ENCODE measurements at regions not wholly inside any gene's neighbourhood (a gene's known extent, or its start where the extent isn't known, plus 50 kb on each side); places are given as distances from the start of the nearest gene placed in this dataset.

DNA sequence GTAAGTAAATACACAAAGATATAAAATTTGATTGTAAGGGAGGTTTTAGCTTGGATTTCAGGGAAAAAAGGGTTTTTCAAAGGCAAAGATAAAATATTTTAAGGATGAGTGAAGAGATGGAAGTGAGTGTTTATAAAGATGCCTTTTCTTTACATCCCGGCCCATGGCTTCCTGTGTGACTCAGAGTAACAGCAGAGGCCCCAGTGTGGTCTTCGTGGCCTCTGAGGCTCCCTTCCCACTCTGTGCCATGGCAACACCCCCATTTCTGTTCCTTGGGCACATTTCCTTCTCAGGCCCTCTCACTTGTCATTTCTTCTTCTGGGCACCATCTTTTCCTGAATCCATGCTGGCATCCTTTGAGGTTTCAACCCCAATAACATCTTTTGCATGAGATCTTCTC, 92.6 kb upstream of the TMEM18 start:
- TF ChIP-seq, protein P1, sequence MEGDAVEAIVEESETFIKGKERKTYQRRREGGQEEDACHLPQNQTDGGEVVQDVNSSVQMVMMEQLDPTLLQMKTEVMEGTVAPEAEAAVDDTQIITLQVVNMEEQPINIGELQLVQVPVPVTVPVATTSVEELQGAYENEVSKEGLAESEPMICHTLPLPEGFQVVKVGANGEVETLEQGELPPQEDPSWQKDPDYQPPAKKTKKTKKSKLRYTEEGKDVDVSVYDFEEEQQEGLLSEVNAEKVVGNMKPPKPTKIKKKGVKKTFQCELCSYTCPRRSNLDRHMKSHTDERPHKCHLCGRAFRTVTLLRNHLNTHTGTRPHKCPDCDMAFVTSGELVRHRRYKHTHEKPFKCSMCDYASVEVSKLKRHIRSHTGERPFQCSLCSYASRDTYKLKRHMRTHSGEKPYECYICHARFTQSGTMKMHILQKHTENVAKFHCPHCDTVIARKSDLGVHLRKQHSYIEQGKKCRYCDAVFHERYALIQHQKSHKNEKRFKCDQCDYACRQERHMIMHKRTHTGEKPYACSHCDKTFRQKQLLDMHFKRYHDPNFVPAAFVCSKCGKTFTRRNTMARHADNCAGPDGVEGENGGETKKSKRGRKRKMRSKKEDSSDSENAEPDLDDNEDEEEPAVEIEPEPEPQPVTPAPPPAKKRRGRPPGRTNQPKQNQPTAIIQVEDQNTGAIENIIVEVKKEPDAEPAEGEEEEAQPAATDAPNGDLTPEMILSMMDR (IDR thresholded peaks at IDR 0.05; ENCODE audit: insufficient read depth, low read length, missing control alignments), result no peak
- no peak overlapping the region for H3K4me3 ChIP-seq (ENCODE audit: low read depth, low read length)
- no peak for DNase-seq (ENCODE audit: low read depth, low spot score)
- ChIA-PET CTCF (no interaction called here), POLR2A (no interaction called here)

- ChIA-PET CTCF (no interaction called here), POLR2A (no interaction called here)
- no peak overlapping the region for H3K4me3 ChIP-seq (ENCODE audit: low read depth, low read length)
- TF ChIP-seq, protein P1 (IDR thresholded peaks at IDR 0.05; ENCODE audit: insufficient read depth, low read length, missing control alignments), result no peak
- DNase-seq (ENCODE audit: low read depth, low spot score), result no peak
Observed at GRCh38 chr2:768451-768850, 91.2 kb upstream of the TMEM18 start.

- ChIA-PET POLR2A (no interaction called here), CTCF (no interaction called here)
- H3K4me3 ChIP-seq (ENCODE audit: low read depth, low read length), result no peak overlapping the region
- TF ChIP-seq, protein P1 (IDR thresholded peaks at IDR 0.05; ENCODE audit: insufficient read depth, low read length, missing control alignments), result no peak
- no peak for DNase-seq (ENCODE audit: low read depth, low spot score)
Observed at GRCh38 chr2:767944-768343, 90.7 kb upstream of the TMEM18 start.

GRCh38 chr2:767440-767839, 90.2 kb upstream of the TMEM18 start:
- TF ChIP-seq, protein P1 (IDR thresholded peaks at IDR 0.05; ENCODE audit: insufficient read depth, low read length, missing control alignments), result no peak
- POLR2A ChIA-PET, result no interaction called here
- H3K4me3 ChIP-seq (ENCODE audit: low read depth, low read length), result no peak overlapping the region
- DNase-seq (ENCODE audit: low read depth, low spot score), result no peak
- CTCF ChIA-PET, result no interaction called here

DNA sequence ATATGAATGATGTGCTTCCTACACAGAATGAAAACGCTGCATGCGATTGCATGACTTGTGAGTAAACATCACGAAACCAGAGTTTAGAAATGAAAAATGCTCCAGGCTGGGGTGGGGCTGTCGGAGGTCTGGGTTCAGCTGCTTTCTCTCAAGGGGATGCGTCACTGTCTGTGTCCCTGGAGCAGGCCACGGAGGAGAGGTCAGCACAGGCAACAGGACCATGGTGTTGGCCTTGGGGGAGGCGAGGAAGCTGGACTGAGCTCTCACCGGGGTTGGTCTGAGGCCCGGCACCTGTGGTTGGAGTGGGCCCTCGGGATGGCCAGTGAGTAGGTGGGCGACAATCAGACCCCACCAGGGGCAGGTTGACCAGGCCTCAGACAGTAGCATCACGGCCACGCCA, 89.0 kb upstream of the TMEM18 start:
- ChIA-PET POLR2A (no interaction called here), CTCF (no interaction called here)
- no peak overlapping the region for H3K4me3 ChIP-seq (ENCODE audit: low read depth, low read length)
- TF ChIP-seq, protein P1 (IDR thresholded peaks at IDR 0.05; ENCODE audit: insufficient read depth, low read length, missing control alignments), result no peak
- no peak for DNase-seq (ENCODE audit: low read depth, low spot score)

DNA sequence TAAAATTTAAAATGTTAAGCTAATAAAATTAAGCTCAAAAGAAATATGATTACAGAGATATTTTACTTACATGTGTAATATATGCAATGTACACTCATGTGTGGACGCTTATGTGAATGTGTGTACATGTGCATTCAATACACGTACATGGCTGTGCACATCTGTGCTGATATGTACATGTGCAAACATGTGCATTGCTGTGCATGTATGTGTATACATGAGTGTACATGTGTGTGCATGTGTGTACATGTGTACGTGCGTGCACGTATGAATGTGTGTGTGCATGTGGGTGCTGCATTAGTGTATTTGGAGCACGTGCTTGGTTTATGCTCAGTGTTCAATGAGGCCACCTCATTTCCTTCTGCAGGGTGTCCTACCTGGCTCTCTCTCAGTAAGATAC, 88.2 kb upstream of the TMEM18 start:
- no peak for DNase-seq (ENCODE audit: low read depth, low spot score)
- TF ChIP-seq, protein P1 (IDR thresholded peaks at IDR 0.05; ENCODE audit: insufficient read depth, low read length, missing control alignments), result no peak
- CTCF ChIA-PET, result no interaction called here
- H3K4me3 ChIP-seq (ENCODE audit: low read depth, low read length), result no peak overlapping the region
- POLR2A ChIA-PET, result no interaction called here
